ENCODE measurements at regions not wholly inside any gene's neighbourhood (a gene's known extent, or its start where the extent isn't known, plus 50 kb on each side); places are given as distances from the start of the nearest gene placed in this dataset.
"Not testable (repeated sequence)": the region's sequence is repeated elsewhere in the genome, so short reads cannot be mapped to it uniquely, and the experiment has no call there.

DNA sequence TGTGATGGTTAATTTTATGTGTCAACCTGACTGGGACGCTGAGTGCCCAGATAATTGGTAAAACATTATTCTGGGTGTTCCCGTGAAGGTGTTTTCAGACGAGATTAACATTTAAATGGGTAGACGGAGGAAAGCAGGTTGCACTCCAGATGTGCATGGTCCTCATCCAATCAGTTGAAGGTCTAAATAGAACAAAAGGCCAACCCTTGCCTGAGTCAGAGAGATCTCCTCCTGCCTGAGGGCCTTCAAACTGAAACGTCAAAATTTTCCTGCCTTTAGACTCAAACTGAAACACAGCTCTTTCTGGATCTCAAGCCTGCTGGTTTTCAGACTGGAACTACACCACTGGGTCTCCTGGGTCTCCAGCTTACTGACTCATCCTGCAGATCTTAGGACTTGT, 73.5 kb downstream of the NPIPA8 start:
- FAIRE-seq; DNase-seq (ENCODE audit: low spot score): not testable (repeated sequence)

DNA sequence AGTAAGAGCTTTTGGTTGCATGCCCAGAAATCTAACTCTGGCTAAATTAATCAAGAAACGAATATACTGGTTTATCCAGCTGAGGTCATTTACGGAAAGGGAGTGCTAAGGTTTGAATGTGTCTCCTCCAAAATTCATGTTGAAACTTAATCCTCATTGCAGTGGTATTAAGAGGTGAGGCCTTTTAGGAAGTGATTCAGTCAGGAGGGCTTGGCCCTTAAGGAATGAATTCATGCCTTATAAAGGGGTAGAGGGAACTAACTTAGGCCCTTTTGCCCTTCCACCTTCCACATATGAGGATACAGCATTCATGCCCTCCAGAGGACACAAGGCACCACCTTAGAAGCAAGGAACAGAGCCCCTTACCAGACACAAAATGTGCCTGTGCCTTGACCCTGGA, 74.7 kb downstream of the NPIPA8 start:
- not testable (repeated sequence) for DNase-seq (ENCODE audit: low spot score); FAIRE-seq

DNA sequence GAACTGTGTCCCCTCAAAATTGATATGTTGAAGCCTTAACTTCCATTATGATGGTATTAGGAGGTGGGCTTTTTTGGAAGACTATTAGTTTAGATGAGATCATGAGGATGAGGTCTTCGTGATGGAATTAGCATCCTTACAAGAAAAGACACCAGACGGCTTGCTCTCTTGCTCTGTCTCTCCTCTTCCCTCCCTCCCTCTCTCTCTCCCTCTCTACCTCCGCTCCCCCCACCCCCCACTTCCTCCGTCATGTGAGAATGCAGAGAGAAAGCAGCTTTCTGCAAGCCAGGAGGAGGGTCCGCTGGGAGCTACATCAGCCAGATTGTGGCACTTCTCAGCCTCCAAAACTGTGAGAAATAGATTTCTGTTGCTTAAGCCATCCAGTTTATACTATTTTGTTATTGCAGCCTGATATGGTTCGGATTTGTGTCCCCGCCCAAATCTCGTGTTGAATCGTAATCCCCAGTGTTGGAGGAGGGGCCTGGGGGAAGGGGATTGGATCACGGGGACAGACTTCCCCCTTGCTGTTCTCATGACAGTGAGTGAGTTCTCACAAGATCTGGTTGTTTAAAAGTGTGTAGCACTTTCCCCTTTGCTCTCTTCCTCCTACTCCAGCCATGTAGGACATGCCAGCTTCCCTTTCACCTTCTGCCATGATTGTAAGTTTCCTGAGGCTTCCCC, 76.9 kb downstream of the NPIPA8 start:
- FAIRE-seq; DNase-seq (ENCODE audit: low spot score): not testable (repeated sequence)

DNA sequence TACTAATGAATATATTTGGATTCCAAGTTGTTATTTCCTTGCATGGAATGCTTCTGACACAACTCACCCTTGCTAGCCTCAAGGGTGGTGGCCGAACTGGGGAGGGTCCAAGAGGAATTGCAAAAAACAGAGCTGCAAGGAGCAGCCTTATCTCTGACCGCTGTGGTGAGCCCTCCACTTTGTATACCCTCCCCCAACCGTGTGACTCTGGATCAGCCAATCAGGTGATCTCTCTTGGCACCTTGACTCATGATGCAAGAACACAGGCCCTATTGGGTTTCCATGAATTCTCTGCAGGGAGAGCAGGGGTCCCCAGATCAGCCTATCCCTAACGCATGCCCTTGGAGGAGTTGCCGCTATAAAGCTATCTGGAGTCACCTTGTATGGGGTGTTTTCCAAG, 83.6 kb downstream of the NPIPA8 start:
- not testable (repeated sequence) for FAIRE-seq; DNase-seq (ENCODE audit: low spot score)

DNA sequence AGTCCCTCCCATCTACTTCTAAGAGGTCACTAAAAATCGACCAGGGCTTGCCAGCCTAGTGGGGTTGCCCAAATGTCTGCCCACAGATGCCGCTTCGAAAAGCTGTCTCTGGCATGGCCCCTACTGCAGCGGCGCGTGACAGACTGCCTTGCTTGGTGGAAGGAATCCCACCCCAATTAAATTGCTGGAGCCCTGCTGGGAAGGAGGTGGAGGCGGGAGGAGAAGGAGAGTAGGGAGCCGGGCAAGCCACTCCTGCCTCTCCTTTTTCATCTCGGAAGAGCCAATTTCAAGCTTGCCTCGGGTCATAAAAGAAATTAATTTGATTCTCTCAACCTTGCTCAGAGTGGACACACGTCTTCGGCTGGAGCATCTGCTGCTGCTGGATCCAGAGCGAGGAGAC, 106.0 kb downstream of the NPIPA8 start:
- not testable (repeated sequence) for FAIRE-seq; DNase-seq (ENCODE audit: low spot score)

DNA sequence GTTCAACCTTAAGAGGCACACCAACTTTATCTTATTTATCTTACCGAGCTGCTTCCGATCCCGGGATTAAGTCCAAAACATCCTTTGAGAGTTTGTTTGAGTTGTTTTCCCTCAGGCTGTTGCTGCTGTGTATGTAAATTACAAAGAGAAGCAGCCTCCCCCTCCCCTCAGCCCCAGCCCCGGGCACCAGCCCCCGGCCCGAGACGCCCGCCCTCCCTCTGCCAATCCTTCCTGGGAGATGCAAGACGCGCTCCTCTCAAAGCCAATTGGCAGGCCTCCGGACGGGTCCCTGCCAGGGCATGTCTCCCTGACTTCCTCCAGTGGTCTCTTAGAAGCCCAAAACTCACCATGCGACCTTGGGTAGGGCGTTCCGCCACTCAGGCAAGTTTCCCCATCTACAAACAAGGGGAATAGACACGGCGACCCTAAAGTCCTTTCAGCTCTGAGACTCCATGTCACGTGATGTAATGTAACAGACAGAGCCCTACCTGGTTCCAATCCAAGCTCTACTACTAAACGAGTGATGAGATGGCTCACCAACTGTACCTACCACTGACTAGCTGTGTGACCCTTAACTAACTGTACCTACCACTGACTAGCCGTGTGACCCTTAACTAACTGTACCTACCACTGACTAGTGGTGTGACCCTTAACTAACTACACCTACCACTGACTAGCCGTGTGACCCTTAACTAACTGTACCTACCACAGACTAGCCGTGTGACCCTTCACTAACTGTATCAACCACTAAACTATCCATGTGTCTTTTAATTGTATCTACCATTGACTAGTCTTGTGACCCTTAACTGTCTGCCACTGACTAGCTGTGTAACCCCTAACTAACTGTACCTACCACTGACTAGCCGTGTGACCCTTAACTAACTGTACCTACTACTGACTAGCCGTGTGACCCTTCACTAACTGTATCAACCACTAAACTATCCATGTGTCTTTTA, 114.2 kb downstream of the NPIPA8 start:
- DNase-seq (ENCODE audit: low spot score); FAIRE-seq: not testable (repeated sequence)

DNA sequence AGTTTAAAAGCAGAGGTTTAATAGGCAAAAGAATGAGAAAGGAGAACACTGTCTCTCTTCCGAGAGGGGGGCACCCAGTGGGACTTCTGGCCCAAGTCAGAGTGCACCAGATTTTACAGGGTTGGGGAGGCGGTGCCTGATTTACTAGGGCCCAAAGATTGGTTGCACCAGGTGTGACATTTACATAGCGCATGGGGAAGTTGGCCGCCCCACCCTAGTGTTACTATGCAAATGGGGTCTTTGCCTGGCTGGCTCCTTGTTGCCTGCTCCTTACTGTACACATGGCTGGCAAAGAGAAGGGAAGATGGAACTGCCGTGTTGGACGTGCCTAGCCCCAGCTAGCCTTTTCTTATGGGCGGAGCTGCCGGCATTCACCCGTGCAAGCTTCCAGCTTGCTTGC, 118.8 kb downstream of the NPIPA8 start:
- FAIRE-seq; DNase-seq (ENCODE audit: low spot score): not testable (repeated sequence)

DNA sequence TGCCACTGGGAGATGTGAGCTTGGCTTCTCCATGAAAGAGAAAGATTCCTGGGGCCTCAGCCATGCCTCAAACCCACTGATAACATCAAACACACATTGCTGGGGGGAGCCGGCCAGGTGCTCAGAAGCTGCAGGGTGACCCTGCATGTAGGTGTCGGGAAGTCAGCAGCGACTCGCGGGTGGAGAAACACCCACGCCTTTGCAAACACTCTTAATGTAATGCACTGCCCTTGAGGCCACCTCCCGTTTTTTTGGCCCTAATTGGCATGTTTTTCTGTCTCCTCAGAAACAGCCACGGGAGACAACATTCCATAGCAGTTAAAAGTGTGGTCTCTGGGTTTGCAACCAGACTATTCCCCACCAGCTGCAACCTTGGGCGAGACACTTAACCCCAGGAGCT, 119.7 kb downstream of the NPIPA8 start:
- DNase-seq (ENCODE audit: low spot score); FAIRE-seq: not testable (repeated sequence)

DNA sequence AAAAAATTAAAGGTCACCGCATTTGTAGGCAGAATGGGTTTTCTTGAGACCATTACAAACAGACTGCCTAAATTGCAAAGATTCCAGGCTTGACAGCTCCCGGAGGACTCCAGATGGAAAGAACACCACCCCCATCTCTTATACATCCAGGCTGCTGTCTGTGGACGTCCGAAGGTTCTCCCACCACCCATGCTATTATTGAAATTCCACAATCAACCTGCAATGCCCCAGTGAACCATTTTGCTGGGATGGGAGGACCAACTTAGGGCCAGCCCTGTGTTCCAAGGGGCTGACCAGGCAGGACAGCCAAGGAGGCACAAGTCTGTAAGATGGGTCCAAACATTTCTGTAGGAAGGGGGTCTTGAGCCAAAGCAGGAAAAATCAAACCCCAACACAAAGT, 122.7 kb downstream of the NPIPA8 start:
- not testable (repeated sequence) for DNase-seq (ENCODE audit: low spot score); FAIRE-seq

DNA sequence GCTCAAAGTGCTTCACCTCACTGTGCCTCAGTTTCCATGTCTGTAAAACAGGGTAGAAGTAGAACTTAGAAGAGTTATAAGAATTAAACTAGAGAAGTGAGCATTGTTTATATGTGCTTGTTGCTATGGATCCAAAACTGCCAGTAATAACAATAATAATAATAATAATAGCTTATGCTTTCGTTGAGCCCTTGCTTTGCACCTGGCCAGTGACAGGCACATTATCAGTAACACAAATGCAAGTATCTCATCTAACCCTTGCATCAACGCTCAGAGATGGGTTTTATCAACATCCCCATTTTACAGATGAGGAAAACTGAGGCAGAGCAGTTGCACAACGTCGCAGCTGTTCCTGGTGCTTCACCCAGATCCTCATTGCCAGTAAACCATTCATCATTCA, 125.0 kb downstream of the NPIPA8 start:
- DNase-seq (ENCODE audit: low spot score); FAIRE-seq: not testable (repeated sequence)

DNA sequence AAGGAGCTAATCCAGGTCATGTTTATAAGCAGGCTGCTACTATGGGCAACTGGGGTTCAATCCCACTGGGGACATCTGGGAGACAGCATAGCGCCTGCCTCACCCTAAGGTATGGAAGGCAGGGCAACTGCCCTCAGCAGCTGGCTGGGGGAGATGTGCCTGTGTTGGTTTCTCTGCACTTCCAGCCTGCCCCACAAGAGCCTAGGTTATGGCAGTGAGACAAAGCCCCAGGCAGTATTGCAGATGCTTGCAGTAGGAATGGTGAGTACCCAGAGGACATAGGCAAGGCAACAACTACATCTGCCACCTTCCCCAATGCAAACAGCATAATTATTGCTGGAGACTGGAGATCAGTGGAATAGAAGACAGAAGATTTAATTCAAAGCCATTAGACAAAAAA, 131.8 kb downstream of the NPIPA8 start:
- not testable (repeated sequence) for FAIRE-seq; DNase-seq (ENCODE audit: low spot score)

DNA sequence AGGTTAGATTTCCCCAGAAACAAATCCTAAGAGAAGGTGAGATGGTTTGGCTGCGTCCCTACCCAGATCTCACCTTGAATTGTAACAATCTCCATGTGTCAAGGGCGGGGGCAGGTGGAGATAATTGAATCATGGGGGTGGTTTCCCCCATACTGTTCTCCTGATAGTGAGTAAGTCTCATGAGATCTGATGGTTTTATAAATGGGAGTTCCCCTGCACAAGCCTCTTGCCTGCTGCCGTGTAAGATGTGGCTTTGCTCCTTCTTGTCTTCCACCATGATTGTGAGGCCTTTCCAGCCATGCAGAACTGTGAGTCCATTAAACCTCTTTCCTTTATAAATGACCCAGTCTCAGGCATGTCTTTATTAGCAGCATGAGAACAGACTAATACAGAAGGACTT, 132.2 kb downstream of the NPIPA8 start:
- not testable (repeated sequence) for FAIRE-seq; DNase-seq (ENCODE audit: low spot score)

DNA sequence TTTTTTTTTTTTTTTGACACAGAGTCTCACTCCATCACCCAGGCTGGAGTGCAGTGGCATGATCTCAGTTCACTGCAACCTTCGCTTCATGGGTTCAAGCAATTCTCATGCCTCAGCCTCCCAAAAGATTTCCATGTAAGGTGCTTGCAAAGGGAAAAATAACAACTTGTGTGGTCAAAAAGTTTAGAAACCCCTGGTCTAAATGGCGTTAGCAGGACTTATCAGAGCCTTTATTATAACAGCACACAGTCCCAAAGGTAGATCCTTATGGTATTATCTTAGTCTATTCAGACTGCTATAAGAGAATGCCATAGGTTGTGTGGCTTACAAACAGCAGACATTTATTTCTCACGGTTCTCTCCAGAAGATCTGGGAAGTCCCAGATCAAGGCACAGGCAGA, 135.0 kb downstream of the NPIPA8 start:
- not testable (repeated sequence) for DNase-seq (ENCODE audit: low spot score); FAIRE-seq

DNA sequence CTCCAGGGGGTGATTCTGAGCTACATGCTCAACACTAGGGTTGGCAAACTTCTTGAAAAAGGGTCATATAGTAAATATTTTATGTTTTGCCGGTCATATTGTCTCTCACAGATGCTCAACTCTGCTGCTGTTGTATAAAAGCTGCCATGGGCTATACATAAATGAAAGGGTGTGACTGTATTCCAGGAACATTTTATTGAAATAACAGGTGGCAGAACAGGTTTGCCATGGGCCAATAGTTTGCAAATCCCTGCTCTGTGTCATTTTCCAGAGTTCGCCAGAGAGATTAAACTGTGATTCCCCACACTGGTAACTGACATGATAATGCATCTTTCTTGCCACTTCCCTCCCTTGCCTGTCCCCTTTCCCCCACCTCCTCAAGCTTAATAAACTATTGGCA, 144.1 kb downstream of the NPIPA8 start:
- FAIRE-seq; DNase-seq (ENCODE audit: low spot score): not testable (repeated sequence)

DNA sequence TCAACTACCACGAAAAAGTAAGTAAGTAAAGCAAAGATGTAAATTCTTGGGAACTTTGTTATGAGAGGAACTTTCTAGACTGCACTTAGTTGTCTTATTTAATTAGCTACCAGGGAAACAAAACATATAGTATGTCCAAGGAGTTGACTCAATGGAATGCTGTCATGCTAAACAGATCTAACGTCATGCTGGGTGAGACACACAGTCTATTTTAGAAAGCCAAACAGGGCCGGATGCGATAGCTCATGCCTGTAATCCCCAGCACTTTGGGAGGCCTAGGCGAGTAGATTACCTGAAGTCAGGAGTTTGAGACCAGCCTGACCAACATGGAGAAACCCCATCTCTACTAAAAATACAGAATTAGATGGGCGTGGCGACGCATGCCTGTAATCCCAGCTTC, 146.4 kb downstream of the NPIPA8 start:
- not testable (repeated sequence) for DNase-seq (ENCODE audit: low spot score); FAIRE-seq

DNA sequence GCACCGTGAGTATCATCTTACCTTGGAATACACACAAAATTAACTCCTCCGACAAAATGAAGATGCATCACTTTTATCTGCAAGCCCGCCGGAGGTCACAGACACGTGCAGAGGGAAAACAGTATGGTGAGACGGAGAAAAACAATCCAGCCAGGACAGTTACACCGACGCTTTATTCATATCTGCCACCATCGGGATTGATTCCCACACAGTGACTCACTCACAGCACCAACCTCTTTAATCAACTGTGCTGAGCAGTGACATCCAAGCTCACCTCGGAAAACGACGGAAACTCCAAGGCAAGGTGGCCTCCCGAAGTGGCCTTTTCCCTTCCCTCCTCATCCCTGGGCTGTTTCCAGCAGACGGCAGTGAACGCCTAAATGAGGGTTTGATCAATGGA, 151.8 kb downstream of the NPIPA8 start:
- not testable (repeated sequence) for FAIRE-seq; DNase-seq (ENCODE audit: low spot score)

DNA sequence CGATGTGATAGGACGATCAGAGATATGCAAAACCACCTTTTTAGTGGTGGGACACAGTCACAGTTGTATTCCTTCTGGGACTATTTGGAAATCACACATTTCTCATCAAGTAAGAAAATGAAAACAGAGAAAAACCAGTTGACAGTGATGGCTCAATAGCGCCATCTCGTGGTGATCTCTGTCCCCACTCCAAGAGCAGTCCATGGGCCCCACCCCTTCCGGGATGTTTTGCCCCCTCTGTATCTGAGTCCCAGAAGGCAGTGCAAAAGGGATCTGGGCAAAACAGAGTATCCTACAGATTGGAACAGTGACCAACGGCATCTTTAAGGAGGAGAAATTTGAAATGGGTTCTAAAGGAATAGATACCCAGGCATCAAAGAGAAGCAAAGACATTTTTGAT, 155.5 kb downstream of the NPIPA8 start:
- DNase-seq (ENCODE audit: low spot score); FAIRE-seq: not testable (repeated sequence)

DNA sequence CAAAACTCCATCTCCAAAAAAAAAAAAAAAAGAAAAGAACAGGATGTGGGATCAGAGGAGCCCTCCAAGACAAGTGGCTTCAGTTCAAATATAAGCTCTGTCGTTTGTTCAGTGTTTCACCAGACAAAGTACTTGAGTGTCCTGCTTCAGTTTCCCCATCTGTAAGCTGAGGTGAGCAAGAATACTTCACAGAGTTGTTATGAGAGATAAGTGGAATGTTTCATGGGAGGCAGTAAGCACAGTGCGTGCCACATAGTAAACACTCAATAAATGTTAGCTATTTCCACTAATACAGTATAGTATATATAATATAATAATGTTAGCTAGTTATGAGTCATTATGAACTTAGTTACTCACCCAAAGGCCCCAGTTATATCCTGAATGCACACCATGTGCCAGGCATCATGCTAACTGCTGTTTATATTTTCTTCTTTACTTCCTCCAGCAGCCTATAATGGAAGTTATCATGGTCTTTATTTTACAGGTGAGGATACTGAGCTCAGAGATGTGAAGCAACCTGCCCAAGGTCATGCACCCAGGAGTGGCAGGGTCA, 162.5 kb downstream of the NPIPA8 start:
- DNase-seq (ENCODE audit: low spot score); FAIRE-seq: not testable (repeated sequence)

DNA sequence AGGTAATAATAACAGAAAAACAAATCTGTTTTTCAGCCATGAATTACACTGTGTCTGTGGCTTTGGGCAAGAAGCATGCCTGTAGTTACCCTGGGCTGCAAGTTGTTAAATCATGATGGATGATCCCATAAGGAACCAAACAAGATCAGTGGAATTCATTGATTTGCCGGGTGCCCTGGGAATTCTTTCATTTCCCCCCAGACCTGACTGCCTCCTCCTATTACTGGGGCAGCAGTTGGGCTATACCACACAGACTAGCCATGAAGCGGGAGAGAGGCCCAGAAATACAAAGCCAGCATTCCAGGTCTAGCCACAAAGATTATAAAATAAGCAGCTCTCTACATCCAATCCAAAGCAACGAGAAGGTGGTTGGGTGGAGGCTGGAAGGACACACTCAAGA, 174.2 kb downstream of the NPIPA8 start:
- not testable (repeated sequence) for DNase-seq (ENCODE audit: low spot score); FAIRE-seq

DNA sequence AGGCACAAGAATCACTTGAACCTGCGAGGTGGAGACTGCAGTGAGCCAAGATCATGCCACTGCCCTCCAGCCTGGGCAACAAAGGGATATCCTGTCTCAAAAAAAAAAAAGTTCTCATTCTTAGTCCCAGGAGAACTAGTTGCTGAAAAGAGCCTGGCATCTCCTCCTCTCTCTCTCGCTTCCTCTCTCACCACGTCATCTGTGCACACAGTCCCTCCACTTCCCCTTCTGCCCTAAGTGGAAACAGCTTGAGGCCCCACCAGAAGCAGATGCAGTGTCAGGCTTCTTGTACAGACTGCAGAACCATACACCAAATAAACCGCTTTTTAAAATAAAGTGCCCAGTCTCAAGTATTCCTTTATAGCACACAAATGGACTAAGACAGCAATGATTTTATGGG, 175.3 kb downstream of the NPIPA8 start:
- not testable (repeated sequence) for FAIRE-seq; DNase-seq (ENCODE audit: low spot score)

DNA sequence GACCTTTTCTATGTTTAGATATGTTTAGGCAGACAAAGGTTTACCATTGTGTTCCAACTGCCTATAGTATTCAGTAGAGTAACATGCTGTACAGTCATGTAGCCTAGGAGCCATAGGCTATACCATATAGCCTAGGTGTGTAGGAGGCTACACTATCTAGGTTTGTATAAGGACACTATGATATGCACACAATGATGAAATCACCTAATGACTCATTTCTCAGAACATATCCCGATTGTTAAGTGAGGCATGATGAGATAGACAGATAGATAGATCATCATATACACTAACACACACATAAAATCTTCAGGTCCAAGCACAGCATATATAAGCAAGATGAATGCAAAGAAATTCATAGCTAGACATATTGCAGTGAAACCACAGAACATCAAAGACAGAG, 177.4 kb downstream of the NPIPA8 start:
- FAIRE-seq; DNase-seq (ENCODE audit: low spot score): not testable (repeated sequence)

Data from urothelium cell line (cell line).